GM12864 (cell line): ENCODE measurements at regions not wholly inside any gene's neighbourhood (a gene's known extent, or its start where the extent isn't known, plus 50 kb on each side); places are given as distances from the start of the nearest gene placed in this dataset.
"Not testable (repeated sequence)": the region's sequence is repeated elsewhere in the genome, so short reads cannot be mapped to it uniquely, and the experiment has no call there.

Source experiments
- DNase-seq: peaks from one replicate; pipeline ENCODE4 v3.0.0-alpha.2; 2011; ENCODE audit warnings: low read depth
- H3K4me3 ChIP-seq: 2 replicates; pipeline ENCODE4 v1.5.1; 2011; ENCODE audit warnings: mild to moderate bottlenecking, low read depth, low read length, control low read depth
- TF ChIP-seq, protein P1 (sequence below): IDR thresholded peaks from 2 replicates; pipeline ENCODE4 v1.5.1; 2011; ENCODE audit warnings: low read depth, mild to moderate bottlenecking, moderate library complexity, low read length, control low read depth, inconsistent platforms; ENCODE audit errors: missing control alignments

GRCh38 chr14:105627287-105627686, 100.9 kb downstream of the TMEM121 start:
- DNase-seq, H3K4me3 ChIP-seq: not testable (repeated sequence)

- H3K4me3 ChIP-seq: no peak overlapping the region
- DNase-seq: no peak
- TF ChIP-seq, protein P1, sequence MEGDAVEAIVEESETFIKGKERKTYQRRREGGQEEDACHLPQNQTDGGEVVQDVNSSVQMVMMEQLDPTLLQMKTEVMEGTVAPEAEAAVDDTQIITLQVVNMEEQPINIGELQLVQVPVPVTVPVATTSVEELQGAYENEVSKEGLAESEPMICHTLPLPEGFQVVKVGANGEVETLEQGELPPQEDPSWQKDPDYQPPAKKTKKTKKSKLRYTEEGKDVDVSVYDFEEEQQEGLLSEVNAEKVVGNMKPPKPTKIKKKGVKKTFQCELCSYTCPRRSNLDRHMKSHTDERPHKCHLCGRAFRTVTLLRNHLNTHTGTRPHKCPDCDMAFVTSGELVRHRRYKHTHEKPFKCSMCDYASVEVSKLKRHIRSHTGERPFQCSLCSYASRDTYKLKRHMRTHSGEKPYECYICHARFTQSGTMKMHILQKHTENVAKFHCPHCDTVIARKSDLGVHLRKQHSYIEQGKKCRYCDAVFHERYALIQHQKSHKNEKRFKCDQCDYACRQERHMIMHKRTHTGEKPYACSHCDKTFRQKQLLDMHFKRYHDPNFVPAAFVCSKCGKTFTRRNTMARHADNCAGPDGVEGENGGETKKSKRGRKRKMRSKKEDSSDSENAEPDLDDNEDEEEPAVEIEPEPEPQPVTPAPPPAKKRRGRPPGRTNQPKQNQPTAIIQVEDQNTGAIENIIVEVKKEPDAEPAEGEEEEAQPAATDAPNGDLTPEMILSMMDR: no peak
Measured at GRCh38 chr14:105627701-105628100, 101.3 kb downstream of the TMEM121 start.

DNA sequence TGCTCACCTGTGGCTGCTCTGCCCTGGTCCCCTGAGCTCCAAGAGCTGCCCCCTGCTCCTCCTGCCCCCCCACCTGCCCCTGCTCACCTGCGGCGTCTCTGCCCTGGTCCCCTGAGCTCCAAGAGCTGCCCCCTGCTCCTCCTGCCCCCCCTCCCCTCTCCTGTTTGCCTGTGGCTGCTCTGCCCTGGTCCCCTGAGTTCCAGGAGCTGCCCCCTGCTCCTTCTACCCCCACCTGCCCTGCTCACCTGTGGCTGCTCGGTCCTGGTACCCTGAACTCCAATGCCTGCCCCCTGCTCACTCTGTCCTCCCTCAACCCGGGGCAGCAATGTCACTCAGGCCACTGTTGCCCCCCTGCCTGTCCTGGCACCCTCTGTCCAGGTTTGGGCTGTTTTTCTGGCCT, 101.7 kb downstream of the TMEM121 start:
- not testable (repeated sequence) for H3K4me3 ChIP-seq

DNA sequence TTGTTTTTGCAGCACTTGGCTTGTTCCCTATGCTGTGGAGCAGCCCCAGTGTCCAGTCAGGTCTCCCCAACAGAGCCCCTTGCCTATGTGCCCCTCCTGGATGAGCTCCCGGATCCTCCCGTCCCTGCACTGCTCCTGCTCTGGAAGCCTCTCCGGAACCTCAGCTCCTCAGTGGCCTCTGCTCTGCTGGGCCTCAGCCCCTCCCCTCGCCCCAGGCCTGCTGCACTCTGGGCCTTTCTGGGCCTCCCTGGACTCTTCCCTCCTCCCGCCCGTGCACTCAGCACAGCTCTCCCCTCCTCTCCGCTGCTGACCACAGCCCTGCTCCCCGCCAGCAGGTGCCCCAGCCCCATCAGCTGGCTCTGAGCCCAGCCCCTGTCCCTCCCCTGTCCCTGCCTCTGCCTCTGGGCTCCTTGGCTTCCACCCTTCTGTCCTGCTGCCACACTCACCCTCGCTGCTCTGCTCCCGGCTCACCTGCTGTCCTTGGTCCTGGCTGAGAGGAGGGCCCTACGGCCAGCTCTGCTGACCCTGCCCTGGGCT, 102.2 kb downstream of the TMEM121 start:
- not testable (repeated sequence) for H3K4me3 ChIP-seq, DNase-seq

More for the DNA sequence above, 101.7 kb downstream of the TMEM121 start:
- DNase-seq: not testable (repeated sequence)

- not testable (repeated sequence) for H3K4me3 ChIP-seq, DNase-seq
Measured at GRCh38 chr14:105629091-105629885, 102.9 kb downstream of the TMEM121 start.

DNA sequence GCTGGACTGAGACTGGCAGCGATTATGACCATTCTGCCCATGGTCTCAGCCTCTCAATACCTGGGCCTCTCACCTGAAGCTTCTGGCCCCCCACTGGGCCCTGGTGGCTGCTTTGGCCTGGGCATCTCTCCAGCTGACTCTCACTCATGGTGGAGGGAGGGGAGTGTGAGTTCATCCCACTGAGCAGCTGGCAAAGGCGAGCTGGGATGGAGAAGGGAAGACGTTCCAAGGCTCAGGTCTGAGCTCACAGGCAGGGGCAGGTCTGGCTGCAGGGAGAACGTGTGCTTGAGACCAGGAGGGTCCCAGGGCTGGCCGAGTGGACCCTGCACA, 103.5 kb downstream of the TMEM121 start:
- DNase-seq: no peak
- TF ChIP-seq, protein P1: no peak
- no peak overlapping the region for H3K4me3 ChIP-seq

DNA sequence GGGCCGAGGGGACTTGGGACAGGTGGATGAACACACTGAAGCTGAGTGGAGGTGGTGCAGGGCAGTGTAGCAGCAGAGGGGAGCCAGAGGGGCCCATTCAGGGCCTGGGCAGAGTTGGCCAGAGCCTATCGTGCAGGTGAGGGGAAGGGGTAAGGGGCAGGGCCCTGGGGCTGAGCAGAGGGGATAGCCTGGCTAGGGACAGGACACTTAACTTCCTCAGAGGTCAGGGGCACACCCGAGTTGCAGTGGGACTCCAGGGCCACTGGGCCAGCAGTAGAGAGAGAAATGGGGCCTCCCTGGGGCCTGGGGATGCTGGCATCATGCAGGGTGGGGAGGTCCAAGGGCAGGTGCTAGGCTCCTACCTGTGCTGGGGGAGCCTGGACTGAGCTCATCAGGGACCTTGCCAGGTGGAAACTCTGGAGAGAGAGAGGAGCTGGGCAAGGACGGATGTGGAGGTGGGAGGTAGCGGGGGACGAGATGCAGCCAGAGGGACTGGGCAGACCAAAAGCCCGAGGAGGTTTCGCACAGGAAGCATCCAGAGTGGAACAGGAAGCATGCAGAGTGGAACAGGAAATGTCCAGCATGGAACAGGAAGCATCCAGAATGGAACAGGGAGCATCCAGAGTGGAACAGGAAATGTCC, 104.0 kb downstream of the TMEM121 start:
- DNase-seq, H3K4me3 ChIP-seq: not testable (repeated sequence)

GRCh38 chr14:105630935-105631779, 104.8 kb downstream of the TMEM121 start:
- not testable (repeated sequence) for H3K4me3 ChIP-seq, DNase-seq

GRCh38 chr14:105632010-105632409, 105.6 kb downstream of the TMEM121 start:
- DNase-seq: no peak
- no peak overlapping the region for H3K4me3 ChIP-seq
- TF ChIP-seq, protein P1: no peak

DNA sequence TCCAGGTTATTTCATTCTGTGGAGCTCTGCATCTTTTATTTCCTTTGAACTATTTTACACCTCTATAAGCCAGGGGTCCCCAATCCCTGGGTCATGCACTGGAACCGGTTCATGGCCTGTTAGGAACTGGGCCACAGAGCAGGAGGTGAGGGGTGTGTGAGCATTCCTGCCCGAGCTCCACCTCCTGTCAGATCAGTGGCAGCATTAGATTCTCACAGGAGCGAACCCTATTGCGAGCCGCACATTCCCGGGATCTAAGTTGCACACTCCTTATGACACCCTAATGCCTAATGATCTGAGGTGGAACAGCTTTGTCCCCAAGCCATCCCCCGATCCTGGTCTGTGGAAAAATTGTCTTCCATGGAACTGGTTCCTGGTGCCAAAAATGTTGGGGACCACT, 107.2 kb downstream of the TMEM121 start:
- not testable (repeated sequence) for H3K4me3 ChIP-seq, DNase-seq
